ENCODE measurements at regions not wholly inside any gene's neighbourhood (a gene's known extent, or its start where the extent isn't known, plus 50 kb on each side); places are given as distances from the start of the nearest gene placed in this dataset.

GRCh38 chr6:12474167-12475140 is 184.3 kb downstream of the EDN1 start:
- TF ChIP-seq, protein P1, sequence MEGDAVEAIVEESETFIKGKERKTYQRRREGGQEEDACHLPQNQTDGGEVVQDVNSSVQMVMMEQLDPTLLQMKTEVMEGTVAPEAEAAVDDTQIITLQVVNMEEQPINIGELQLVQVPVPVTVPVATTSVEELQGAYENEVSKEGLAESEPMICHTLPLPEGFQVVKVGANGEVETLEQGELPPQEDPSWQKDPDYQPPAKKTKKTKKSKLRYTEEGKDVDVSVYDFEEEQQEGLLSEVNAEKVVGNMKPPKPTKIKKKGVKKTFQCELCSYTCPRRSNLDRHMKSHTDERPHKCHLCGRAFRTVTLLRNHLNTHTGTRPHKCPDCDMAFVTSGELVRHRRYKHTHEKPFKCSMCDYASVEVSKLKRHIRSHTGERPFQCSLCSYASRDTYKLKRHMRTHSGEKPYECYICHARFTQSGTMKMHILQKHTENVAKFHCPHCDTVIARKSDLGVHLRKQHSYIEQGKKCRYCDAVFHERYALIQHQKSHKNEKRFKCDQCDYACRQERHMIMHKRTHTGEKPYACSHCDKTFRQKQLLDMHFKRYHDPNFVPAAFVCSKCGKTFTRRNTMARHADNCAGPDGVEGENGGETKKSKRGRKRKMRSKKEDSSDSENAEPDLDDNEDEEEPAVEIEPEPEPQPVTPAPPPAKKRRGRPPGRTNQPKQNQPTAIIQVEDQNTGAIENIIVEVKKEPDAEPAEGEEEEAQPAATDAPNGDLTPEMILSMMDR (IDR thresholded peaks at IDR 0.05): no peak
- DNase-seq (ENCODE audit: low spot score): no peak
- ATAC-seq (ENCODE audit: low FRiP score): peak; percentile 72

DNA sequence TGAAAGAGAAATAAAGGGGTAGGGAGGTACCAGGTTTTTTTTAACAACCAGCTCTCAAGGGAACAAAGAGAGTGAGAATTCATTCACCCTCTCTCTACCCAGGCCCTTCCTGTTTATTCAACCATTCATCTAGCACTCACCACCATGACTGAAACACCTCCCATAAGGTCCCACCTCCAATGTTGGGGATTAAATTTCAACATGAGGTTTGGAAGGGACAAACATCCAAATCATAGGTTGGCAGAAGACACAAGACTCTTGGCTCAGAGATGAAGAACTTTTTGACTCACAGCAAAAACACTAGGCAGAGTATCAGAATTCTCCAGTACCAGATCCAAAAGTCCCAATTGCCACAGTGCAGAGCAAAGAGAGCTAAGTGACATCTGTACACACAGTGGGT is 186.3 kb downstream of the EDN1 start:
- TF ChIP-seq, protein P1 (IDR thresholded peaks at IDR 0.05): no peak
- ATAC-seq (ENCODE audit: low FRiP score): no peak
- no peak for DNase-seq (ENCODE audit: low spot score)

GRCh38 chr6:12477616-12478015 is 187.5 kb downstream of the EDN1 start:
- ATAC-seq (ENCODE audit: low FRiP score): no peak
- TF ChIP-seq, protein P1 (IDR thresholded peaks at IDR 0.05): no peak
- DNase-seq (ENCODE audit: low spot score): no peak

DNA sequence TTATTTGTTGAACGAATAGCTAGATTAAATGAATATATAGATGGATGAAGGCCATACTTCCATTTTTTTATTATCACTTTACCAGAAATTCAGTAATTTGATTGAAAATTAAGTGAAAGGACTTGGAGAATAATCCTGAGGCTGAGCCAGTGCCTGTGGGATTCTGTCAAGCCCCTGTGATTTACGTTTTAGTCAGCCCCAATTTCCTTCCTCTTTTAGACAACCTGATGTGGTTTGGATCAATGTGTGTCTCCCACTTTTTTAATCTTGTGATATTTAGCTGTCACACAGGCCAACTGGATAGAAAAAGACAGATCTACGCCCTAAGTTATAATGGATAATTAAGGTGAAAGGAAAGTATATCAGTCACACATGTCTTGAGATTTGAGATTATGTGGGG is 188.8 kb downstream of the EDN1 start:
- TF ChIP-seq, protein P1 (IDR thresholded peaks at IDR 0.05): no peak
- DNase-seq (ENCODE audit: low spot score): no peak
- no peak for ATAC-seq (ENCODE audit: low FRiP score)

- TF ChIP-seq, protein P1 (IDR thresholded peaks at IDR 0.05): no peak
- no peak for DNase-seq (ENCODE audit: low spot score)
- no peak for ATAC-seq (ENCODE audit: low FRiP score)
Measured at GRCh38 chr6:12479451-12479850, 189.3 kb downstream of the EDN1 start.

GRCh38 chr6:12479881-12480280 is 189.7 kb downstream of the EDN1 start:
- ATAC-seq (ENCODE audit: low FRiP score): no peak
- TF ChIP-seq, protein P1 (IDR thresholded peaks at IDR 0.05): no peak

DNA sequence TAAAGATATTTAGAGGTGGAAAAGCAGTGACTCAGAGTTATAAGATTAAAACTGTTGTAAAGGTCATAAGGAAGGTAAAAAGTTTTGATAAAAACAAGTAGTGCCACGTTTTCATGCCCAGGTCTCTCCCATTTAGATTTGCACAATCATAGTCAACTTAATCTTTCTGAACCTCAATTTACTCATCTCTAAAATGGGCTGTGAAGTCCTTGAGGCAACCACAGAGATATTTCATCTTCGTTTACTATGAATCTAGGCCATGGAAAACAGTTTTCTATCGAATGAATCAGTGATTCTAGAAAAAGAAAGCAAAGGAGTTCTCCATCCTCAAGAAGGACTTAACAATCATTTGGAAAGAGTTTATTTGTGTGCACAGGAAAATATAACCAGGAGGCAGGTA is 190.2 kb downstream of the EDN1 start:
- TF ChIP-seq, protein P1 (IDR thresholded peaks at IDR 0.05): no peak
- ATAC-seq (ENCODE audit: low FRiP score) (no peak), DNase-seq (ENCODE audit: low spot score) (no peak)

More at GRCh38 chr6:12479881-12480280, 189.7 kb downstream of the EDN1 start:
- DNase-seq (ENCODE audit: low spot score): no peak

All from omental fat pad (tissue), 3 donors.